ENCODE measurements at regions not wholly inside any gene's neighbourhood (a gene's known extent, or its start where the extent isn't known, plus 50 kb on each side); places are given as distances from the start of the nearest gene placed in this dataset.

GRCh38 chr12:89051065-89051677, 301.1 kb downstream of the DUSP6 start:
- peak; percentile 44 for DNase-seq

DNA sequence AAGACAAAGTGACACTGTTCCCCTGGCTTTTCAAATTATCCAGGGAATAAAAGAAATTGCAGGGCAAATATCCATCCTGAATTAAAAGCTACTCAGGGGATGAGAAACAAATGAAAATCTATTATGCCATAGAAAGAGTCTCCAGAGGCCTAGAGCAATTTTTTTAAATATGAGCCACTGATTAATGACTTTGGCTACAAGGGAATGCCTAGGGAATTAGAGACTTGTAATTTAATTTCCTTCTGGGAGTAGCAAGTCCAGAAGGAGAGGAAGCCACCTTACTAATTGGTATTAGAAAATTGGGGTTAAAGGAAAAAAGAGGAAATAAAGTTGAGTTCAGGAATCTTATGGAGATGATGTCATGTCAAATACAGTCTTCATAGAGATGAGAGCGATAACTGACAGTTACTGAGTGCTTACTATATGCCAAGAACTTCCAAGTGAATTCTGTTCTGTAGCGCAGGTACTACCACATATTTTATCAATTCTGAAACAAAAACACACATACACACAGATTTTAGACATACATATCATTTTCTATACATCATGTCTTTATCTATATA, 304.4 kb downstream of the DUSP6 start:
- DNase-seq: no peak

DNA sequence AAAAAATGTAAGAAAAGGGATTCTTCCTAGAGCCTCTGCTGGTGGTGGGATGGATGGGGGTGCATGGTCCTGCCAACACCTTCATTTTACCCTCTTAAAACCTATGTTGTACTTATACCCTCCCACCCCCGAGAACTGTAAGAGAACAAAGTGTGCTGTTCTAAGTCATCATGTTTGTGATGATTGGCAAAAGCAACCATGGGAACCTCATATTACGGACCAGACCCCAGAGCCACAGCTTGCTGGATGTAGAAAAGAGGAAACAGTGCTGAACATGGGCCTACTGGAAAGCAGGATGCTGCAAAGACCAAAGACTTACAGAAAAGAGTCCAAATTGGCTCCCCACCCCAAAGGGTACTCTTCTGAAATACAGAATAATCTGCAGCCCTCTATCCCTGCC, 311.2 kb downstream of the DUSP6 start:
- DNase-seq: no peak

- peak; percentile 83 for DNase-seq
These were observed 311.9 kb downstream of the DUSP6 start for GRCh38 chr12:89040146-89040964.

DNA sequence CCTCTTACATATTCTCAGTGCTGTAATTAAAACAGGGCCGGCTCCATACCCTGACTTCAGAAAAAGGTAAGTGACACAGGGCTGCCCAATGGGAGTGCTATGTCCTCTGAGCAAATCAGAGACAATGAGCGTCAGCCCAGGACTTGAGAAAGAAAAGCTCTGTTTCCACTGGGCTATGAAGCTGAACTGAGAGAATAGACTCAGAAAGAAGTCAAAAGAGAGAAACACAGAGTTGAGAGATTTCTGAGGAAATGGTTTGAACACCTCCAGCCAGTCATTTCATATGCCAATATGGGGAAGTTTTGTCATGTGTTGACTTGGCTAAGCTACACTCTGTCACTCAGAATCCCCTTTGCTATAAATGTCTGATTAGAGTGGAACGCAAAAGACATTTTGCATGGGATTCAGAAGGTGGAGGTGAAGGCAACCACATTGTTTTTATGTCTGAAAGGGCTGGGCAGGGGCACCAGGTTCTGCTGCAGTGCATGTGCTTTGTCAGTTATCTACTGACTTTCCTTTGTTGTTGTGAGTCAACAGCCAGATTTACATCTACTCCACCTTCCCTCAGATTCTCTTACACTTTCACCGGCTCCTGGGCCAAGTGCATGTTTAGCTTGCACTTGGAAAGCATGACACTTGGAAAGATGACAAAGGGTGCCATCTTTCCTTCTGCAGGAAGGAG, 313.3 kb downstream of the DUSP6 start:
- DNase-seq: peak; percentile 26

DNA sequence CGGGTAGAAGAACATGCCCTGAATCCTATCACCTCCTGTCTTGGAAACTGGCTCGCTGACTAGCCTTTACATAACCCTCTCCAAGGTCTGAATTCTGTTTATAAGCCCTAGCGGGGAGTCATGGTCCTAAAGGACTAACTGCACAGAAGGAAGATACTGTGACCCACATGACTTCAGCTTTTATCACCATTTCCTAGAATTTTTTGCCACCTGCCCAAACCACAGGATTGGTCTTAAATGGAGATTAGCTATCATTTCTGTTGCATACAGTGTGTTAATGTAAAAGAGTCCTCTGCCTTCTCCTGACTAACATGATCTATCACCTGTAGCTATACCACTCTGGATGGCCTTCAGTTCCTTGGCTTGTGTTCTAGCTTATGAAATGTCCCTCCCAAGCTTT, 319.2 kb downstream of the DUSP6 start:
- DNase-seq: no peak

- no peak for DNase-seq
These were observed 322.3 kb downstream of the DUSP6 start for GRCh38 chr12:89029961-89030360.

- DNase-seq: no peak
These were observed 327.7 kb downstream of the DUSP6 start for GRCh38 chr12:89024580-89024979.

DNA sequence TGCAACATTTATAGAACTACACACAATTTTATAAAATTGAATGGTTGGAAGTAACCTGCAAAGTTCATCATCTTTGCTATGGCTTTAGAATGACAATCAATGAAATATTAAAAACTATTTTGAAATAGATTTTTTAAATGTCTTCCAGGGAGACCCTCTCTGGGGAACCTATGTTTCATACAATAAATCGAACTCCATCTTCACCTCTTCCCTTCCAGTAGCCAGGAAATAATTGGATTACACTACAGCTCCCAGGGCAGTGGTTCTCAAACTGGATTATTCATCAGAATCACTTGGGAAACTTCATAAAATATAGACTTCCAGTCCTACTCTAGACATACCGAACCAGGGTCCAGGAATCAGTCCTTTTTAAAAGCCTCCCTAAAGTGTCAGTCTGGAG, 328.4 kb downstream of the DUSP6 start:
- no peak for DNase-seq

DNA sequence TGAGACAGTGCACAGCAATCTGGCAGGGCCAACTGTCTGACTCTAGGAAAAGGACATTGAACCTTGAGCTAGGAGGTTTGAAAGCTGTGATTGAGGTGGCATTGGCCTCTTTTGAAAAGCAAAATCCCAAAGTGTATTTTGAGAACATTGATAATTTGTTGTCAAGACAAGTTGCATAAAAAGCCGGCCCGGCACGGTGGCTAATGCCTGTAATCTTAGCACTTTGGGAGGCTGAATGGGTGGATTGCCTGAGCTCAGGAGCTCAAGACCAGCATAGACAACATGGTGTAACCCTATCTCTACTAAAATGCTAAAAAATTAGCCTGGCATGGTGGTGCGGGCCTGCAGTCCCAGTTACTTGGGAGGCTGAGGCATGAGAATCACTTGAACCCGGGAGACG, 331.6 kb downstream of the DUSP6 start:
- DNase-seq: no peak

GRCh38 chr12:89020121-89020480, 332.2 kb downstream of the DUSP6 start:
- no peak for DNase-seq

DNA sequence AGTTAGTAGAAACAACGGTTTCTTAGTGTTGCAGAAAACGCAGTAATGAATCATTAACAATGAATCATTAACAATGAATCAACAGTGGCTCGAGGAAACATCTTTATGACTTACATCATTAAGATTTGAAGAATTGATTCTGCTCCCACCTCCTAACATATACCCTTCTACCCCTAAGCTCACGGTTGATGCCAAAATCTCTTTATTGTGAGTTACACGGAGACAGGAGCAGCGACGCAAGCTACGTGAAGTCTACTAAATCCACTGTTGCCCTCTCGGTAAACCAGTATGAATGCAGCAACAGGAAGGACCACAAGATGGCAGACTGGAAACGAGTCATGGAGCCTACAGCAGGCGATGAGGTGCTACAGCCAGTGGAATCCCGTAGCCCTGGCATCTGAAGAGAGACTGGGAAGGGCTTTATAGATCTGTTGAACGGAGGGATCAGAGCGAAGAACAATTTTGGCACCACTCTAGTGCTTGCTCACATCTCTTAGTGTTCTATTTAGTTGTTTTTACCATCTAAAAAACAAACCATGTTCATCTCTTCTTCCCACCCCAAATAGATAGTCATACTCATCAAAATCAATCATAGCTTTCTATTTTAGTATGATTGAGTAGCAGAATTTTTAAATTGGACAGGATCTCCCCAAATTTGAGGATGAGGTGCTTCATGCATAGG, 332.7 kb downstream of the DUSP6 start:
- peak; percentile 74 for DNase-seq

- peak; percentile 55 for DNase-seq
These were observed 335.1 kb downstream of the DUSP6 start for GRCh38 chr12:89016970-89017778.

- DNase-seq: no peak
These were observed 336.9 kb downstream of the DUSP6 start for GRCh38 chr12:89015419-89015818.

DNA sequence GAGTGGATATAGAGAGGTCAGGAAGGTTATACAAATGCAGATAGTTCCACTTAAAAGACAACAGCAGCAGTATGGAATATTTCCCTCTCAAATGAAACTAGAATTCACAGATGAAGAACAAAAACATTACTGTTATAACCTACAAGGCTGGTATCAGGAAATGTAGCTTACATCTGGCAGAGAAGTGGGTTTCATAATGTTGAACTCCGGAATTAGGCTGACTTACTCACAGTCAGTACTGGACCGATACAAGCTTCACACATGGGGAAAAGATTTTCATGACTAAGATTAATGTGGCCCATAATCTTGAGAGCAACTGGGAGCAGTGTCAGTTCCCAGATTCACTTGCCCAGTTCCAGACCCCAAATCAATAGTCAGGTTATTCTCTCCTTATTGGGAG, 353.9 kb downstream of the DUSP6 start:
- no peak for DNase-seq

DNA sequence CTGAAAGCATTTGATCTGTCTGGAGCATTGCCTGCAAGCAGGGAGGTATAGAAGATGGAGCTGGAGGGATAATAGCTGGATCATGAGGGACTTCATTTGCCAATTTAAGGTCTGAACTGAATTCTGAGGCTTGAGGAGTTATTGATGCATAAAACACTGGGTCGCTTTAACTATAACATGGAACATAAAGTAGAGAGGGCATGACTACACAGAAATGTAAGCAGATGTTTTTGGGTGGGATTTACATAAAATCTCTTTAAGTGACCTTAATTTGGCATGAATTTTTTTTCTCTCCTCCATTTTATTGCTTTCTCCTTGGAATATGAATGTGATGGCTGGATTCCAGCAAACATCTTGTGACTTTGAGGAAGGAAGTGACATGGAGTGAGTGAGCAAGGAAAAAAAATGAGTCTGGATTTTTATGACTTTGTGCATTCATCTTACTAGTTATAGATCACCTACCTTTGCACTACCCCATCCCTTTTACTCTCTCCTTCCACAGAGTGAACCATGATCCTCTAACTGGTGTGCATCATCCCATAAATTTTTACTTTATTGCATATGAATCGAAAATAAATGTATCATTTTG, 356.0 kb downstream of the DUSP6 start:
- DNase-seq: no peak

GRCh38 chr12:88994971-88995370, 357.3 kb downstream of the DUSP6 start:
- DNase-seq: no peak

DNA sequence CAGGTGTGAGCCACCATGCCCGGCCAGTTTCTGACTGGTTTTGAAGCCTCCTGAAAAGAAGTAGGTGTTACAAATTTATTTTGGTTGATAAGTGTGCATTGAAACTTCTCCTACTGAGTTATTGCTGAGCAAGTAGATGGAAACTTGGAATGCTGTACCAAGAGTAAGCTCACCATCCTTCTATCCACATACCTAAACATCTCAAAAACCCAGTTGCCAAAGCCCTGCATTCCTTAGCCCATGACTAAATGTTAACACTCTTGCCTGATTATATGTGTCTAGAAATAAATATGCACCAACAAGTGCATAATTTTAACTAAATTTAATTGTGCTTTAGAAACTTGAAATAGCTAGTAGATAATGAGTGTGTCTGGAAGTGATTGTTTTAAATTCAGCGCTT, 357.8 kb downstream of the DUSP6 start:
- no peak for DNase-seq

GRCh38 chr12:88993651-88994050, 358.6 kb downstream of the DUSP6 start:
- no peak for DNase-seq

DNA sequence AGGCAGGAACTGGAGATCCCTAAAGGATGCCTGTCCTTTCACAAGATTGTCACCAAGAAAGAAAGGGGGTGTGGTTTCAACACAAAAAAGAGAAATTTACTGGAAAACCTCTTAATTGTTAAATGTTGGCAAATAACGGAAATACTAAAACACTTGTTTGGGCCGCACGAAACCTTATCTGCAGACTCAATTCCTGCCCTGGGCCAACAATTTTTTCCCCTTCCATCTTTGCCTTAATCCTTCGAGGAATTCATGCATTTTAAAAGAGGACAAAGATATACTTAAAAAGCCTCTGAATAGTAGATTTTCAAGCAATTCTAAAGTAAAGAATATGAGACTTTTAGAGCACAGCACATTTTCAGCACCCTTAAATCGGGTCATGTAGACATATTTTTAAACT, 366.2 kb downstream of the DUSP6 start:
- no peak for DNase-seq

- no peak for DNase-seq
These were observed 366.7 kb downstream of the DUSP6 start for GRCh38 chr12:88985631-88986030.

DNA sequence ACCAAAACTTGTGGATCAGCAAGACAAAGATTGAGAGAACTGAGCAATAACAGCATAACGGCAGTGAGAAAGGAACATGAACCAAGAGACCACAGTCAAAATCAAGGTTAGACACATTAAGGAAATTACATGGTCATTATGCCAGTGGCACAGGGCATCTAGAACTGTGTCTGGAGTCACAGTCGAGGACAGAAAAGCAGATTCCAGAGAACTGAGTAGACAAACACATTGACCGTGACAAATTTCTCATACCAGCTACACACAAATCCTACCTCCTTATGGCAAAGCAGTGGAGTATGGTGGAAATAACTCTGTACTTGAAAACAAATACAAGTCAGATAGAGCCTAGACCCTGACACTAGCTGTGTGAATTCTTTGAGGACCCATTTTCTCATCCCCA, 367.3 kb downstream of the DUSP6 start:
- DNase-seq: no peak

Measured in stimulated activated CD4-positive, alpha-beta T cell treated with anti-CD3 and anti-CD28 coated beads, Interleukin-4, amount 100 ng/mL, for 24 hours (primary cell).